HG03342 (cell line): ENCODE measurements at regions not wholly inside any gene's neighbourhood (a gene's known extent, or its start where the extent isn't known, plus 50 kb on each side); places are given as distances from the start of the nearest gene placed in this dataset.

Experiments
- ATAC-seq: cut with Tn5 transposase; IDR thresholded peaks from one replicate; pipeline ENCODE4 v1.9.1; 2021; ENCODE audit warnings: mild to moderate bottlenecking, moderate library complexity; ENCODE audit not compliant: unreplicated experiment

- ATAC-seq, result no peak
Observed at GRCh38 chr5:1748271-1748670, 51.4 kb downstream of the MRPL36 start.

GRCh38 chr5:1747803-1748085 is 51.9 kb downstream of the MRPL36 start:
- no peak for ATAC-seq

- no peak for ATAC-seq
Observed at GRCh38 chr5:1747079-1747802, 52.4 kb downstream of the MRPL36 start.

- ATAC-seq, result no peak
Observed at GRCh38 chr5:1746371-1747078, 53.1 kb downstream of the MRPL36 start.

GRCh38 chr5:1745796-1746370 is 53.8 kb downstream of the MRPL36 start:
- ATAC-seq, result no peak

- ATAC-seq, result no peak
Observed at GRCh38 chr5:1745123-1745795, 54.4 kb downstream of the MRPL36 start.

GRCh38 chr5:1744393-1745122 is 55.1 kb downstream of the MRPL36 start:
- ATAC-seq, result no peak

- ATAC-seq, result no peak
Observed at GRCh38 chr5:1743769-1744085, 55.9 kb downstream of the MRPL36 start.

GRCh38 chr5:1743061-1743768 is 56.4 kb downstream of the MRPL36 start:
- ATAC-seq, result no peak

GRCh38 chr5:1737790-1738405 is 61.7 kb downstream of the MRPL36 start:
- peak; percentile 77 for ATAC-seq

- ATAC-seq, result no peak
Observed at GRCh38 chr5:1736889-1737711, 62.5 kb downstream of the MRPL36 start.

GRCh38 chr5:1736065-1736464 is 63.6 kb downstream of the MRPL36 start:
- ATAC-seq, result no peak

- no peak for ATAC-seq
Observed at GRCh38 chr5:1735320-1735970, 64.2 kb downstream of the MRPL36 start.

- ATAC-seq, result no peak
Observed at GRCh38 chr5:1734908-1735289, 64.7 kb downstream of the MRPL36 start.

GRCh38 chr5:1734271-1734907 is 65.2 kb downstream of the MRPL36 start:
- no peak for ATAC-seq

- ATAC-seq, result no peak
Observed at GRCh38 chr5:1733369-1733768, 66.3 kb downstream of the MRPL36 start.

- ATAC-seq, result no peak
Observed at GRCh38 chr5:1732945-1733344, 66.7 kb downstream of the MRPL36 start.

- no peak for ATAC-seq
Observed at GRCh38 chr5:1732238-1732941, 67.2 kb downstream of the MRPL36 start.
